Tibial artery (tissue), 4 donors: ENCODE measurements at regions not wholly inside any gene's neighbourhood (a gene's known extent, or its start where the extent isn't known, plus 50 kb on each side); places are given as distances from the start of the nearest gene placed in this dataset.

Source experiments
- DNase-seq, 2 donors: peaks; one replicate each; pipeline ENCODE4 v3.0.0-alpha.2; 2019
- H3K27ac ChIP-seq, 2 donors: fragments of 200-600 bp; sonication (generic) in 1 of 2; 1 replicate in 1 of 2; 2 replicates in 1 of 2; pipeline ENCODE4 v1.5.1; 2018 to 2019; ENCODE audit warnings: mild to moderate bottlenecking in 1 of 2
- H3K27me3 ChIP-seq, 2 donors: fragments of 200-600 bp; sonication (generic) in 1 of 2; one replicate each; pipeline versions ENCODE4 v1.5.1 to v1.6.0; 2016 to 2019
- H3K36me3 ChIP-seq, 3 donors: fragments of 200-600 bp; sonication (generic) in 2 of 3; one replicate each; pipeline ENCODE4 v1.5.1; 2016 to 2019; ENCODE audit warnings: mild to moderate bottlenecking in 2 of 3
- H3K4me1 ChIP-seq, 4 donors: fragments of 200-600 bp; sonication (generic) in 2 of 4; 1 replicate in 3 of 4; 2 replicates in 1 of 4; pipeline ENCODE4 v1.5.1; 2016 to 2019
- H3K4me3 ChIP-seq, 2 donors: fragments of 200-600 bp; sonication (generic) in 1 of 2; 1 replicate in 1 of 2; 2 replicates in 1 of 2; pipeline ENCODE4 v1.5.1; 2018 to 2019; ENCODE audit warnings: mild to moderate bottlenecking in 2 of 2
- H3K9me3 ChIP-seq, 3 donors: fragments of 200-600 bp; sonication (generic) in 1 of 3; one replicate each; pipeline ENCODE4 v1.5.1; 2016 to 2019
- CTCF ChIP-seq, 2 experiments: fragments of 200-600 bp in 1 of 2; fragments of 450-650 bp in 1 of 2; IDR thresholded peaks; one replicate each; pipeline ENCODE4 v1.5.1; 2017 to 2019; ENCODE audit warnings: antibody characterized with exemption in 2 of 2, mild to moderate bottlenecking in 1 of 2, moderate library complexity in 1 of 2
- intact Hi-C: fragments of 100-400 bp; cut with DNase I; formaldehyde crosslinking; loops from one replicate; pipeline ENCODE4 v1.15.0; 2023; ENCODE audit warnings: low total_unique reads

GRCh38 chr2:16042201-16042700 is 101.9 kb downstream of the MYCN start:
- intact Hi-C loops = no loop called here
- Histone ChIP-seq H3K27ac (no peak overlapping the region), H3K36me3 (no peaks in the 10 kb centered on the region), H3K27me3 (peaks cover 0 to 9% of the 10 kb centered on the region in 2 donors), H3K4me1 (no peaks in the 10 kb centered on the region), H3K9me3 (no peaks in the 10 kb centered on the region), H3K4me3 (no peak overlapping the region)
- DNase-seq = no peak
- TF ChIP-seq CTCF (IDR thresholded peaks at IDR 0.05) = no peak

- peaks cover 0 to 9% of the 10 kb centered on the region in 2 donors for H3K27me3 ChIP-seq
- no peaks in the 10 kb centered on the region for H3K9me3 ChIP-seq
- no peaks in the 10 kb centered on the region for H3K4me1 ChIP-seq
- no peaks in the 10 kb centered on the region for H3K36me3 ChIP-seq
- H3K27ac ChIP-seq = no peak overlapping the region
- no peak for TF ChIP-seq CTCF (IDR thresholded peaks at IDR 0.05)
- DNase-seq = no peak
- intact Hi-C loops = no loop called here
- no peak overlapping the region for H3K4me3 ChIP-seq
Measured at GRCh38 chr2:16040271-16041010, 100.1 kb downstream of the MYCN start.

GRCh38 chr2:16039823-16040222 is 99.5 kb downstream of the MYCN start:
- no peak overlapping the region for H3K27ac ChIP-seq
- no peaks in the 10 kb centered on the region for H3K4me1 ChIP-seq
- no peaks in the 10 kb centered on the region for H3K36me3 ChIP-seq
- no peak overlapping the region for H3K4me3 ChIP-seq
- no peak for DNase-seq
- intact Hi-C loops = no loop called here
- H3K9me3 ChIP-seq = no peaks in the 10 kb centered on the region
- peaks cover 0 to 9% of the 10 kb centered on the region in 2 donors for H3K27me3 ChIP-seq
- no peak for TF ChIP-seq CTCF (IDR thresholded peaks at IDR 0.05)

GRCh38 chr2:16039055-16039454 is 98.7 kb downstream of the MYCN start:
- Histone ChIP-seq H3K4me1 (no peaks in the 10 kb centered on the region), H3K36me3 (no peaks in the 10 kb centered on the region), H3K9me3 (no peaks in the 10 kb centered on the region), H3K27ac (no peak overlapping the region), H3K27me3 (peaks cover 0 to 10% of the 10 kb centered on the region in 2 donors), H3K4me3 (no peak overlapping the region)
- DNase-seq = no peak
- intact Hi-C loops = no loop called here
- no peak for TF ChIP-seq CTCF (IDR thresholded peaks at IDR 0.05)

- intact Hi-C loops = no loop called here
- H3K27ac ChIP-seq = no peak overlapping the region
- no peaks in the 10 kb centered on the region for H3K4me1 ChIP-seq
- no peak overlapping the region for H3K4me3 ChIP-seq
- H3K36me3 ChIP-seq = no peaks in the 10 kb centered on the region
- no peak for TF ChIP-seq CTCF (IDR thresholded peaks at IDR 0.05)
- DNase-seq = no peak
- peaks cover 0 to 14% of the 10 kb centered on the region in 2 donors for H3K27me3 ChIP-seq
- H3K9me3 ChIP-seq = no peaks in the 10 kb centered on the region
Measured at GRCh38 chr2:16038621-16039020, 98.3 kb downstream of the MYCN start.
